Liver (tissue), 3 donors: ENCODE measurements at regions not wholly inside any gene's neighbourhood (a gene's known extent, or its start where the extent isn't known, plus 50 kb on each side); places are given as distances from the start of the nearest gene placed in this dataset.

Source experiments
- ATF3 ChIP-seq: IDR thresholded peaks from 2 replicates; pipeline ENCODE4 v1.6.1; 2016; ENCODE audit warnings: antibody characterized with exemption
- CTCF ChIP-seq: fragments of 150-350 bp; IDR thresholded peaks from 2 replicates; pipeline ENCODE4 v1.5.1; 2017; ENCODE audit warnings: improper control_type of control experiment, low read depth, low read length; ENCODE audit not compliant: missing input control
- TF ChIP-seq, protein P1 (sequence below): IDR thresholded peaks from 2 replicates; pipeline ENCODE4 v1.6.1; 2016; ENCODE audit warnings: antibody characterized with exemption
- donor health status: healthy.
- donor health status: healthy.

DNA sequence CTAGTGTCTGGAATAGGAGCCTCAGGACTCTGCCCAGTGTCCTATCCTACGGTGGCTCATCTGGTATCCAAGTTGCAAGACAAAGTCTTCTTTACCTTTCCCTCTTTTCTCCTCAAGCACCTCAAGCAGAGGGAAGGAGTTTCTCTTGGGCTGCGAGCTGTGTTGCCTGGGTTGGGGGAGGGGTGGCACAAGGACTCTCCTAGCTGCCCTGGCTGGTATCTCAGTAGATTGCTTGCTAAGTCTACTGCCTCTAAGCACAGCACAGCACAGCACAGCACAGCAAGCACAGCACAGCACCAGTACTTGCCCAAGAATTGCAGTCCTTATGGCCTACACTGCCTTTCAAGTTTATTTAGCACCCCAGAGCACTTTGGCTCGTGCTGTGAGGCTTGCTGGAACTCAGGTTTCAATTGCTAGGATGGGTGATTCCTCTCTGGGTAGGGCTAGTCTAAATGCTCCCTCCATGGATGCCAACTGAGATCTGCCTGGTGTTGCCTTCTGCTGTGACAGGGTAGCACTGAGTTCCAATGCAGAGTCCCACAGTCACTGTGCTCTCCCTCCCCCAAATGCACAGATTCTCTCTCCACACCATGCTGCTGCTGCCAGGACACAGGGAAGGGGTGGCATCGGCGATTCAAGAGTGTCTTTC, 213.1 kb upstream of the POU5F2 start:
- TF ChIP-seq CTCF (no peak), ATF3 (no peak)
- TF ChIP-seq, protein P1, sequence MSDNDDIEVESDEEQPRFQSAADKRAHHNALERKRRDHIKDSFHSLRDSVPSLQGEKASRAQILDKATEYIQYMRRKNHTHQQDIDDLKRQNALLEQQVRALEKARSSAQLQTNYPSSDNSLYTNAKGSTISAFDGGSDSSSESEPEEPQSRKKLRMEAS: no peak
